ENCODE measurements at regions not wholly inside any gene's neighbourhood (a gene's known extent, or its start where the extent isn't known, plus 50 kb on each side); places are given as distances from the start of the nearest gene placed in this dataset.
"Not testable (repeated sequence)": the region's sequence is repeated elsewhere in the genome, so short reads cannot be mapped to it uniquely, and the experiment has no call there.

DNA sequence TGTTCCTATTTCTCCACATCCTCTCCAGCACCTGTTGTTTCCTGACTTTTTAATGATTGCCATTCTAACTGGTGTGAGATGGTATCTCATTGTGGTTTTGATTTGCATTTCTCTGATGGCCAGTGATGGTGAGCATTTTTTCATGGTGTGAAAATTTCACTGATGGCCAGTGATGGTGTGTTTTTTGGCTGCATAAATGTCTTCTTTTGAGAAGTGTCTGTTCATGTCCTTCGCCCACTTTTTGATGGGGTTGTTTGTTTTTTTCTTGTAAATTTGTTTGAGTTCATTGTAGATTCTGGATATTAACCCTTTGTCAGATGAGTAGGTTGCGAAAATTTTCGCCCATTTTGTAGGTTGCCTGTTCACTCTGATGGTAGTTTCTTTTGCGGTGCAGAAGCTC is 142.2 kb upstream of the ELL2 start:
- TF ChIP-seq, protein P1, sequence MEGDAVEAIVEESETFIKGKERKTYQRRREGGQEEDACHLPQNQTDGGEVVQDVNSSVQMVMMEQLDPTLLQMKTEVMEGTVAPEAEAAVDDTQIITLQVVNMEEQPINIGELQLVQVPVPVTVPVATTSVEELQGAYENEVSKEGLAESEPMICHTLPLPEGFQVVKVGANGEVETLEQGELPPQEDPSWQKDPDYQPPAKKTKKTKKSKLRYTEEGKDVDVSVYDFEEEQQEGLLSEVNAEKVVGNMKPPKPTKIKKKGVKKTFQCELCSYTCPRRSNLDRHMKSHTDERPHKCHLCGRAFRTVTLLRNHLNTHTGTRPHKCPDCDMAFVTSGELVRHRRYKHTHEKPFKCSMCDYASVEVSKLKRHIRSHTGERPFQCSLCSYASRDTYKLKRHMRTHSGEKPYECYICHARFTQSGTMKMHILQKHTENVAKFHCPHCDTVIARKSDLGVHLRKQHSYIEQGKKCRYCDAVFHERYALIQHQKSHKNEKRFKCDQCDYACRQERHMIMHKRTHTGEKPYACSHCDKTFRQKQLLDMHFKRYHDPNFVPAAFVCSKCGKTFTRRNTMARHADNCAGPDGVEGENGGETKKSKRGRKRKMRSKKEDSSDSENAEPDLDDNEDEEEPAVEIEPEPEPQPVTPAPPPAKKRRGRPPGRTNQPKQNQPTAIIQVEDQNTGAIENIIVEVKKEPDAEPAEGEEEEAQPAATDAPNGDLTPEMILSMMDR (conservative IDR thresholded peaks at IDR 0.05 in 1 of 2, IDR thresholded peaks at IDR 0.05 in 1 of 2; ENCODE audit: extremely low read depth in 1 of 2, insufficient read depth in 1 of 2, low read depth in 1 of 2, low read length in 2 of 2): not testable (repeated sequence)
- not testable (repeated sequence) for TF ChIP-seq EZH2 (IDR thresholded peaks at IDR 0.05; ENCODE audit: borderline replicate concordance, low read length)

Measured in mammary epithelial cell (primary cell).